ENCODE measurements at regions not wholly inside any gene's neighbourhood (a gene's known extent, or its start where the extent isn't known, plus 50 kb on each side); places are given as distances from the start of the nearest gene placed in this dataset.

GRCh38 chr2:19033240-19033639, 325.2 kb downstream of the OSR1 start:
- no peak for TF ChIP-seq CTCF (IDR thresholded peaks at IDR 0.05)
- H3K9me3 ChIP-seq (ENCODE audit: control insufficient read depth in 1 of 2, insufficient read depth in 1 of 2, low read length in 2 of 2): no peaks in the 10 kb centered on the region
- Mint-ChIP-seq H3K27me3 (no peaks in the 10 kb centered on the region), H3K4me3 (no peak overlapping the region), H3K27ac (no peak overlapping the region), H3K36me3 (ENCODE audit: low read depth) (no peaks in the 10 kb centered on the region), H3K4me1 (ENCODE audit: low read depth) (no peaks in the 10 kb centered on the region), H3K9me3 (peaks cover 2% of the 10 kb centered on the region)
- ChIA-PET POLR2A (no interaction called here), CTCF (no interaction called here)
- intact Hi-C loops (cut with DNase I, micrococcal nuclease): no loop called here
- ATAC-seq (ENCODE audit: poor library complexity) (no peak), DNase-seq (no peak)
- H3K36me3 ChIP-seq (ENCODE audit: insufficient read depth, low read length): no peaks in the 10 kb centered on the region
- H3K4me3 ChIP-seq (ENCODE audit: low read length): no peak overlapping the region
- no peak overlapping the region for H3K27ac ChIP-seq (ENCODE audit: low read depth in 1 of 2, low read length in 2 of 2)
- H3K27me3 ChIP-seq (ENCODE audit: control insufficient read depth in 1 of 2, insufficient read depth in 2 of 2, low read length in 2 of 2): no peaks in the 10 kb centered on the region
- H3K4me1 ChIP-seq (ENCODE audit: insufficient read depth, low read length): no peaks in the 10 kb centered on the region

GRCh38 chr2:19031642-19032041, 326.8 kb downstream of the OSR1 start:
- CTCF ChIA-PET: no interaction called here
- H3K27ac Mint-ChIP-seq: no peak overlapping the region
- DNase-seq (no peak), ATAC-seq (ENCODE audit: poor library complexity) (no peak)
- no peak for TF ChIP-seq CTCF (IDR thresholded peaks at IDR 0.05)
- H3K9me3 Mint-ChIP-seq: peaks cover 2% of the 10 kb centered on the region
- no peaks in the 10 kb centered on the region for H3K9me3 ChIP-seq (ENCODE audit: control insufficient read depth in 1 of 2, insufficient read depth in 1 of 2, low read length in 2 of 2)
- POLR2A ChIA-PET: no interaction called here
- H3K4me1 Mint-ChIP-seq (ENCODE audit: low read depth): no peaks in the 10 kb centered on the region
- no peaks in the 10 kb centered on the region for H3K4me1 ChIP-seq (ENCODE audit: insufficient read depth, low read length)
- H3K4me3 ChIP-seq (ENCODE audit: low read length): no peak overlapping the region
- no peaks in the 10 kb centered on the region for H3K27me3 ChIP-seq (ENCODE audit: control insufficient read depth in 1 of 2, insufficient read depth in 2 of 2, low read length in 2 of 2)
- no peaks in the 10 kb centered on the region for H3K36me3 Mint-ChIP-seq (ENCODE audit: low read depth)
- H3K4me3 Mint-ChIP-seq: no peak overlapping the region
- H3K36me3 ChIP-seq (ENCODE audit: insufficient read depth, low read length): no peaks in the 10 kb centered on the region
- no peaks in the 10 kb centered on the region for H3K27me3 Mint-ChIP-seq
- intact Hi-C loops (cut with DNase I, micrococcal nuclease): no loop called here
- H3K27ac ChIP-seq (ENCODE audit: low read depth in 1 of 2, low read length in 2 of 2): no peak overlapping the region

- CTCF ChIA-PET: no interaction called here
- intact Hi-C loops (cut with DNase I, micrococcal nuclease): no loop called here
- no peak overlapping the region for H3K27ac Mint-ChIP-seq
- POLR2A ChIA-PET: no interaction called here
- ATAC-seq (ENCODE audit: poor library complexity): no peak
- no peaks in the 10 kb centered on the region for H3K27me3 ChIP-seq (ENCODE audit: control insufficient read depth in 1 of 2, insufficient read depth in 2 of 2, low read length in 2 of 2)
- no peak for TF ChIP-seq CTCF (IDR thresholded peaks at IDR 0.05)
- H3K36me3 Mint-ChIP-seq (ENCODE audit: low read depth): no peaks in the 10 kb centered on the region
- H3K4me3 ChIP-seq (ENCODE audit: low read length): no peak overlapping the region
- peaks cover 2% of the 10 kb centered on the region for H3K9me3 Mint-ChIP-seq
- no peaks in the 10 kb centered on the region for H3K36me3 ChIP-seq (ENCODE audit: insufficient read depth, low read length)
- H3K4me1 Mint-ChIP-seq (ENCODE audit: low read depth): no peaks in the 10 kb centered on the region
- no peaks in the 10 kb centered on the region for H3K4me1 ChIP-seq (ENCODE audit: insufficient read depth, low read length)
- H3K9me3 ChIP-seq (ENCODE audit: control insufficient read depth in 1 of 2, insufficient read depth in 1 of 2, low read length in 2 of 2): no peaks in the 10 kb centered on the region
- H3K27ac ChIP-seq (ENCODE audit: low read depth in 1 of 2, low read length in 2 of 2): no peak overlapping the region
- no peaks in the 10 kb centered on the region for H3K27me3 Mint-ChIP-seq
- no peak for DNase-seq
- H3K4me3 Mint-ChIP-seq: no peak overlapping the region
Measured at GRCh38 chr2:19029655-19030054, 328.8 kb downstream of the OSR1 start.
